Esophagus squamous epithelium (tissue), 5 donors: ENCODE measurements at regions not wholly inside any gene's neighbourhood (a gene's known extent, or its start where the extent isn't known, plus 50 kb on each side); places are given as distances from the start of the nearest gene placed in this dataset.

ENCODE experiments used
- DNase-seq: peaks from one replicate; lab custom pipeline; 2025; lab: John Stamatoyannopoulos, UW
- H3K27ac ChIP-seq, 4 donors: fragments of 200-600 bp; sonication (generic); one replicate each; pipeline ENCODE4 v1.5.1; 2016 to 2019; ENCODE audit warnings: mild to moderate bottlenecking in 1 of 4
- H3K27me3 ChIP-seq, 4 donors: fragments of 200-600 bp; sonication (generic); 1 replicate in 3 of 4; 2 replicates in 1 of 4; pipeline versions ENCODE4 v1.5.1 to v1.6.0; 2017 to 2021; ENCODE audit warnings: antibody characterized with exemption in 1 of 4
- H3K36me3 ChIP-seq, 3 donors: fragments of 200-600 bp; sonication (generic); one replicate each; pipeline ENCODE4 v1.5.1; 2016 to 2019
- H3K4me1 ChIP-seq, 3 donors: fragments of 200-600 bp; sonication (generic); one replicate each; pipeline ENCODE4 v1.5.1; 2017 to 2019
- H3K4me3 ChIP-seq, 4 donors: fragments of 200-600 bp; sonication (generic); 1 replicate in 3 of 4; 2 replicates in 1 of 4; pipeline ENCODE4 v1.5.1; 2016 to 2019; ENCODE audit warnings: mild to moderate bottlenecking in 2 of 4, moderate library complexity in 1 of 4
- H3K9me3 ChIP-seq, 3 donors: fragments of 200-600 bp; sonication (generic); one replicate each; pipeline ENCODE4 v1.5.1; 2016 to 2019
- POLR2A ChIP-seq, 4 donors: fragments of 450-650 bp; IDR thresholded peaks; one replicate each; pipeline ENCODE4 v1.6.1; 2017; ENCODE audit warnings: antibody characterized with exemption in 4 of 4, mild to moderate bottlenecking in 4 of 4, moderate library complexity in 3 of 4
- WGBS, 2 donors: methylation state at CpG; one replicate each; pipeline ENCODE4 v1.1.5; 2018; 5-methylcytosine and 5-hydroxymethylcytosine counted together
- intact Hi-C: fragments of 100-400 bp; cut with DNase I; formaldehyde crosslinking; loops from one replicate; pipeline ENCODE4 v1.15.0; 2022
- TF ChIP-seq, protein P1 (sequence below), 6 experiments: fragments of 450-650 bp in 4 of 6; fragments of 200-600 bp in 2 of 6; sonication (generic) in 2 of 6; IDR thresholded peaks; one replicate each; pipeline ENCODE4 v1.5.1; 2016 to 2019; ENCODE audit warnings: antibody characterized with exemption in 6 of 6, mild to moderate bottlenecking in 4 of 6, moderate library complexity in 4 of 6
- donor health status: DM: yes; HTN: yes; CAD: no.

DNA sequence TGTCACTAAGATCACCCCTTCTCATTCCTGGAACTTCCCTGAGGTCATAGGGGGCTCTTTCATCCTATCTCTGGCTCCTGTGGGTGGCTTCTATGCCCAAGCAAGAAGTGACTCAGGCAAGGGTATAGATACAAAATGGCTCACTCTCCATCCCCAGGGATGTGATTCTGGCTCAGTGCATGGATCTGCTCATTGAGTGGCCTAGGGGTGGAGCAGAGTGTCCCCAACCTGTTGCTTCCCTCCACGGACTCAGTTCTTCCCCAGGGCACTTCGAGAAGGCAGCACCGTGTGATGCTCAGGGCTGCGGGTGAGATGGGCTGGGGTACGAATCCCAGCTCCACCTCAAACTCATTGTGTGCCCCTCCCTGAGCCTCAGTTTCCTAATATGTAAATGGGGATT is 136.4 kb downstream of the PTPRS start:
- peaks cover 0 to 39% (median under 1%) of the 10 kb centered on the region in 3 donors for H3K36me3 ChIP-seq
- no peak for DNase-seq
- no peaks in the 10 kb centered on the region for H3K4me1 ChIP-seq
- intact Hi-C loops, result no loop called here
- WGBS, 2 donors, result 92% methylated on average over 5 of the region's 5 CpGs
- TF ChIP-seq, protein P1, sequence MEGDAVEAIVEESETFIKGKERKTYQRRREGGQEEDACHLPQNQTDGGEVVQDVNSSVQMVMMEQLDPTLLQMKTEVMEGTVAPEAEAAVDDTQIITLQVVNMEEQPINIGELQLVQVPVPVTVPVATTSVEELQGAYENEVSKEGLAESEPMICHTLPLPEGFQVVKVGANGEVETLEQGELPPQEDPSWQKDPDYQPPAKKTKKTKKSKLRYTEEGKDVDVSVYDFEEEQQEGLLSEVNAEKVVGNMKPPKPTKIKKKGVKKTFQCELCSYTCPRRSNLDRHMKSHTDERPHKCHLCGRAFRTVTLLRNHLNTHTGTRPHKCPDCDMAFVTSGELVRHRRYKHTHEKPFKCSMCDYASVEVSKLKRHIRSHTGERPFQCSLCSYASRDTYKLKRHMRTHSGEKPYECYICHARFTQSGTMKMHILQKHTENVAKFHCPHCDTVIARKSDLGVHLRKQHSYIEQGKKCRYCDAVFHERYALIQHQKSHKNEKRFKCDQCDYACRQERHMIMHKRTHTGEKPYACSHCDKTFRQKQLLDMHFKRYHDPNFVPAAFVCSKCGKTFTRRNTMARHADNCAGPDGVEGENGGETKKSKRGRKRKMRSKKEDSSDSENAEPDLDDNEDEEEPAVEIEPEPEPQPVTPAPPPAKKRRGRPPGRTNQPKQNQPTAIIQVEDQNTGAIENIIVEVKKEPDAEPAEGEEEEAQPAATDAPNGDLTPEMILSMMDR (IDR thresholded peaks at IDR 0.05), result no peak
- no peak for TF ChIP-seq POLR2A (IDR thresholded peaks at IDR 0.05)
- H3K9me3 ChIP-seq, result peaks cover 0 to 43% (median 28%) of the 10 kb centered on the region in 3 donors
- H3K4me3 ChIP-seq, result no peak overlapping the region
- H3K27ac ChIP-seq, result no peak overlapping the region
- H3K27me3 ChIP-seq, result no peaks in the 10 kb centered on the region
